A549 (cell line): ENCODE measurements at regions not wholly inside any gene's neighbourhood (a gene's known extent, or its start where the extent isn't known, plus 50 kb on each side); places are given as distances from the start of the nearest gene placed in this dataset.
A peak's percentile ranks its signal among the peaks of the same experiment; 100 is the strongest.

Source experiments
- ATAC-seq, 2 experiments: fragments of 200-7000 bp in 1 of 2; fragments of >200 bp in 1 of 2; cut with Nextera tagmentation in 1 of 2; cut with Tn5 transposase in 1 of 2; 3 replicates each; pipeline versions ENCODE4 v1.8.0 to v1.9.1; 2018 to 2020; ENCODE audit warnings: mild to moderate bottlenecking in 1 of 2, moderate library complexity in 1 of 2
- CTCF ChIA-PET: fragments of 300-600 bp; sonication (Branson Sonifier 250); formaldehyde crosslinking; extraction: SDS; loops from one replicate; lab custom pipeline; 2021; ENCODE audit warnings: antibody characterized with exemption, inconsistent platforms; lab: Yijun Ruan, JAX
- POLR2A ChIA-PET: fragments of 350-600 bp; formaldehyde crosslinking; extraction: SDS; loops from one replicate; lab custom pipeline; 2021; ENCODE audit warnings: antibody characterized with exemption, inconsistent platforms; lab: Yijun Ruan, JAX
- DNase-seq, 2 experiments: peaks; one replicate each; pipeline versions ENCODE4 v3.0.0 to v3.0.0-alpha.2; 2011 to 2016; ENCODE audit warnings: low read depth in 1 of 2, low spot score in 1 of 2
- FAIRE-seq: peaks from 2 replicates; lab custom pipeline; 2011; peaks lifted over from hg19 to GRCh38; lab: Jason Lieb, UNC
- H3K27ac ChIP-seq, 2 experiments: fragments of >200 bp; sonication (Bioruptor Twin); formaldehyde crosslinking; 3 replicates each; pipeline ENCODE4 v1.5.1; 2016 to 2017
- H3K4me1 ChIP-seq: fragments of >200 bp; sonication (Bioruptor Twin); formaldehyde crosslinking; 3 replicates; pipeline ENCODE4 v1.6.1; 2016
- H3K4me2 ChIP-seq: fragments of >200 bp; sonication (Bioruptor Twin); formaldehyde crosslinking; 3 replicates; pipeline ENCODE4 v1.6.1; 2016
- H3K4me3 ChIP-seq: fragments of >200 bp; sonication (Bioruptor Twin); formaldehyde crosslinking; 3 replicates; pipeline ENCODE4 v1.5.1; 2016
- H3K9me3 ChIP-seq: fragments of >200 bp; sonication (Bioruptor Twin); formaldehyde crosslinking; 3 replicates; pipeline ENCODE4 v1.6.1; 2016
- CHD4 ChIP-seq: fragments of 200-600 bp; sonication (generic); IDR thresholded peaks from 2 replicates; pipeline ENCODE4 v1.6.1; 2016; ENCODE audit warnings: antibody characterized with exemption, mild to moderate bottlenecking, borderline replicate concordance
- FOSB ChIP-seq: fragments of 250-450 bp; sonication (Bioruptor Pico); IDR thresholded peaks from 2 replicates; pipeline ENCODE4 v1.5.0; 2020; ENCODE audit warnings: mild to moderate bottlenecking, moderate library complexity
- GATA3 ChIP-seq: IDR thresholded peaks from 2 replicates; pipeline ENCODE4 v1.6.1; 2012; ENCODE audit warnings: borderline replicate concordance
- HEYL ChIP-seq: fragments of 250-450 bp; sonication (Bioruptor Pico); IDR thresholded peaks from 2 replicates; pipeline ENCODE4 v1.8.0; 2021; ENCODE audit warnings: mild to moderate bottlenecking, moderate library complexity
- HOXB13 ChIP-seq: fragments of 250-450 bp; sonication (Bioruptor Pico); IDR thresholded peaks from 2 replicates; pipeline ENCODE4 v1.5.0; 2020; ENCODE audit warnings: low read depth, mild to moderate bottlenecking, moderate library complexity
- HOXB5 ChIP-seq: fragments of 250-450 bp; sonication (Bioruptor Pico); IDR thresholded peaks from 2 replicates; pipeline ENCODE4 v1.5.0; 2020; ENCODE audit warnings: mild to moderate bottlenecking, moderate library complexity
- KDM1A ChIP-seq: fragments of 200-600 bp; sonication (generic); IDR thresholded peaks from 2 replicates; pipeline ENCODE4 v1.6.1; 2016; ENCODE audit warnings: low read depth, mild to moderate bottlenecking
- MAFK ChIP-seq: fragments of 450-650 bp; IDR thresholded peaks from 2 replicates; pipeline ENCODE4 v1.6.1; 2014; ENCODE audit not compliant: partially characterized antibody
- MAZ ChIP-seq: fragments of 150-350 bp; IDR thresholded peaks from 2 replicates; pipeline ENCODE4 v1.6.1; 2014; ENCODE audit warnings: antibody characterized with exemption, low read depth, low read length, borderline replicate concordance
- MYC ChIP-seq: IDR thresholded peaks from 2 replicates; pipeline ENCODE4 v1.6.1; 2012; ENCODE audit warnings: mild to moderate bottlenecking, inconsistent platforms, low read length, improper control_type of control experiment, borderline replicate concordance
- POLR2AphosphoS2 ChIP-seq: conservative IDR thresholded peaks from 2 replicates; pipeline ENCODE4 v1.6.1; 2012; ENCODE audit warnings: low read length, improper control_type of control experiment, inconsistent platforms
- RCOR1 ChIP-seq: fragments of 150-350 bp; IDR thresholded peaks from 2 replicates; pipeline ENCODE4 v1.6.1; 2014; ENCODE audit warnings: antibody characterized with exemption, low read length, low read depth
- TP53 ChIP-seq: fragments of 250-450 bp; sonication (Bioruptor Pico); IDR thresholded peaks from 2 replicates; pipeline ENCODE4 v1.5.0; 2021; ENCODE audit warnings: mild to moderate bottlenecking, moderate library complexity
- ZNF302 ChIP-seq: fragments of 250-450 bp; sonication (Bioruptor Pico); IDR thresholded peaks from 2 replicates; pipeline ENCODE4 v1.9.0; 2021; ENCODE audit warnings: inconsistent platforms, mild to moderate bottlenecking, moderate library complexity
- WGBS: methylation state at CpG from one replicate; pipeline ENCODE4 v1.1.6; 2017; ENCODE audit errors: missing lambda C conversion rate; 5-methylcytosine and 5-hydroxymethylcytosine counted together
- TF ChIP-seq, protein P1 (sequence below): fragments of >200 bp; sonication (Bioruptor Twin); formaldehyde crosslinking; IDR thresholded peaks from 3 replicates; pipeline ENCODE4 v1.6.1; 2016
- TF ChIP-seq, protein P2 (sequence below): IDR thresholded peaks from 2 replicates; pipeline ENCODE4 v1.6.1; 2012
- TF ChIP-seq, protein P3 (sequence below): IDR thresholded peaks from 2 replicates; pipeline ENCODE4 v1.6.1; 2012

DNA sequence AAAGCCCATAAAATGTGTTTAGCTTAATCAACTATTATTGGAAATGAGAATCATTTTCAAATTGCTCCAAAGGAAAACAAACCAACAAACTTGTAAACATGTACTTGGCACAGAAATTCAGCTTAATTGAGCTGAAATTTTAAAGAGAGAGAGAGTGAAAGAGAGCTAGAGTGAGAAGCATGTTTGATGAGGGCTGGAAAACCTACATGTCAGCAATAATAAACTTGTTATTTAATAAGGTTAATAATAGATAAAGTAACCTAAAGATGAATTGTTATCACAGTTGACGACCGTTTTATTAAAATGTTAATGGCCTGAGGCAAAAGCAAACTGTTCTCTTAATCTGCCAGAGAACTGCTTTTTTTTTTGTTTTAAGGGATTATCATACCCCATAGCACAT is 496.1 kb downstream of the RNF144B start:
- H3K27ac ChIP-seq: no peak overlapping the region
- ATAC-seq (no peak), FAIRE-seq (no peak), DNase-seq (no peak)
- no peak overlapping the region for H3K4me2 ChIP-seq
- WGBS: 3% methylated on average over 2 of the region's 2 CpGs
- H3K9me3 ChIP-seq: no peaks in the 10 kb centered on the region
- CTCF ChIA-PET: no interaction called here
- H3K4me1 ChIP-seq: no peaks in the 10 kb centered on the region
- TF ChIP-seq CHD4 (no peak), MAFK (peak; percentile 19)
- no peak overlapping the region for H3K4me3 ChIP-seq
- POLR2A ChIA-PET: no interaction called here

DNA sequence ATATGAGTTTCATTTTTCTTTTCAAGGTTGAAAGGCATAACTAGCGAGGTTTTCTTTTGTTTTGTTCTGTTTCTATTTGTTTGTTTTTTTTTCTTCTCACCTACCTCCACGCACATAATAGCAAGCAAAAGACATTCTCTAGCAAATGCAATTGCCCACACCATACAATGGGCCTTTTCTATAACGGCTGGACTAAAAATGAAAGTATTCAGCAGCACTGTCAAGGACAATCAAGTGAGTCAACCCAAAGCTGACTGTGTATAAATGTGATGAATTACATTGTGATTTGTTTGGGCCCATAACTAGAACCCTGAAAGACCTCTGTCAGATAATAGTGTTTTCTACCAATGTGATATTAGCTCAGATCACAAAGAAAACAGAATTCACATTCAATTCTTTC is 496.7 kb downstream of the RNF144B start:
- no peaks in the 10 kb centered on the region for H3K4me1 ChIP-seq
- ATAC-seq (no peak), FAIRE-seq (no peak), DNase-seq (no peak)
- H3K27ac ChIP-seq: no peak overlapping the region
- H3K9me3 ChIP-seq: no peaks in the 10 kb centered on the region
- no peak overlapping the region for H3K4me2 ChIP-seq
- TF ChIP-seq HOXB5 (CRISPR knock-in tag) (no peak), GATA3 (no peak), ZNF302 (no peak), HEYL (CRISPR knock-in tag) (no peak)
- CTCF ChIA-PET: no interaction called here
- WGBS: 2% methylated on average over 3 of the region's 3 CpGs
- POLR2A ChIA-PET: no interaction called here
- H3K4me3 ChIP-seq: no peak overlapping the region

DNA sequence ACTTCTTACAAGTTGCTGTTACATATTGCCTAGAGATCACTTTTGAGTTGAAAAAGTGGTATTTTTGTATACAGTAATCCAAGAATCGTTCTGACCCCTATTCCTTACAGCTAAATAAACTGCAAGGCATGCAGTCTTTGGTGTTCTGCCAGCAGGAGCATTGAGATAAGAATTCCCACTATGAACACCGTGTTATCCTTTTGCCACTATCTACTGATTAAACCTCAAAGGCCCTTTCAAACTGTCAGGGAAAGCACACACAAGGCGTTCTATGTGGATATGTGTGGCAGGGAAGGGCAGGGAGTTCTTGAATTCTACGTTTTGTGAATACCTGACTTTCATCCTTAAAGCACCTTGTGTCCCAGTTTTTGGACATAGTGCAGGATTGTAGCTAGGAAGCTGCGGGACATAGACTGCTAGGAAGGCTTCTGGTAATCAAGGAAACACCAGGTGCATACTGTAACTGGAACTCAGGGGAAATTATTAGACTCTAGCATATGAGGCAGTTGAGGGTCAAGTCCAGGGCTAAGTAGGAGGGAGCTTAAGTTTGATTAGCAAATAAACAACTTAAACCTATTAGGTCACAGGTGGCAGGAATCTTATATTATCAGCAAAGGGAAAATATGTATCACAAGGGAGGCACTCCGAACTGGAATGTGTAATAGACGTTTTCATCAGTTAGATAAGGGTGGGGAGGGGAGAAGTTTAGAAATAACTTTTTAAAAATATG is 506.6 kb downstream of the RNF144B start:
- Histone ChIP-seq H3K4me1 (no peaks in the 10 kb centered on the region), H3K27ac (no peak overlapping the region), H3K4me2 (no peak overlapping the region), H3K9me3 (no peaks in the 10 kb centered on the region), H3K4me3 (no peak overlapping the region)
- ChIA-PET CTCF (no interaction called here), POLR2A (no interaction called here)
- WGBS: 4% methylated on average over 7 of the region's 7 CpGs
- no peak for TF ChIP-seq HOXB13 (CRISPR knock-in tag)
- TF ChIP-seq MAZ: no peak
- no peak for TF ChIP-seq KDM1A
- TF ChIP-seq, protein P1, sequence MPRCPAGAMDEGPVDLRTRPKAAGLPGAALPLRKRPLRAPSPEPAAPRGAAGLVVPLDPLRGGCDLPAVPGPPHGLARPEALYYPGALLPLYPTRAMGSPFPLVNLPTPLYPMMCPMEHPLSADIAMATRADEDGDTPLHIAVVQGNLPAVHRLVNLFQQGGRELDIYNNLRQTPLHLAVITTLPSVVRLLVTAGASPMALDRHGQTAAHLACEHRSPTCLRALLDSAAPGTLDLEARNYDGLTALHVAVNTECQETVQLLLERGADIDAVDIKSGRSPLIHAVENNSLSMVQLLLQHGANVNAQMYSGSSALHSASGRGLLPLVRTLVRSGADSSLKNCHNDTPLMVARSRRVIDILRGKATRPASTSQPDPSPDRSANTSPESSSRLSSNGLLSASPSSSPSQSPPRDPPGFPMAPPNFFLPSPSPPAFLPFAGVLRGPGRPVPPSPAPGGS: no peak
- no peak for DNase-seq
- no peak for FAIRE-seq
- ATAC-seq: no peak

DNA sequence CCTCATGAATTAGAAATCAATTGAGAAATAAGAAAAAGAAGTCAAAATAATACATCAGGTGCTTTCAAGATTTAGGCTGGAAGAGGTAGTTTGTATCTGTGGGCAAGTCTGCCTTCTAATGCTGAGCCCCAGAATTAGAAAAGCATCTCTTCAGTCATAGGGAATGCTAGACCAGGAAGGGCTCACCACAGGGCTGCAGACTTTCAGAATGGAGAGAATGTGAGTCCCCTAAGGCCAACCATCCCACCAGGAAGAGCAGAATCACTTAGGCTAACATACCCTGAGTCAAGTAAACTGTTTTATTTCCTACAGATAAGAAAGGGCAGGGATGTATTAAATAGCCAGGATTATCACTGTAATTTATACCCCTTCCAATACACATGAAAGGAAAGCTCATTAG is 510.2 kb downstream of the RNF144B start:
- DNase-seq: no peak
- TF ChIP-seq, protein P2, sequence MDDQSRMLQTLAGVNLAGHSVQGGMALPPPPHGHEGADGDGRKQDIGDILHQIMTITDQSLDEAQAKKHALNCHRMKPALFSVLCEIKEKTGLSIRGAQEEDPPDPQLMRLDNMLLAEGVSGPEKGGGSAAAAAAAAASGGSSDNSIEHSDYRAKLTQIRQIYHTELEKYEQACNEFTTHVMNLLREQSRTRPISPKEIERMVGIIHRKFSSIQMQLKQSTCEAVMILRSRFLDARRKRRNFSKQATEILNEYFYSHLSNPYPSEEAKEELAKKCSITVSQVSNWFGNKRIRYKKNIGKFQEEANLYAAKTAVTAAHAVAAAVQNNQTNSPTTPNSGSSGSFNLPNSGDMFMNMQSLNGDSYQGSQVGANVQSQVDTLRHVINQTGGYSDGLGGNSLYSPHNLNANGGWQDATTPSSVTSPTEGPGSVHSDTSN: no peak
- TF ChIP-seq ZNF302: no peak
- TF ChIP-seq POLR2AphosphoS2: no peak
- TF ChIP-seq FOSB (CRISPR knock-in tag): no peak
- TF ChIP-seq TP53 (CRISPR knock-in tag): no peak
- TF ChIP-seq RCOR1: no peak
- TF ChIP-seq, protein P3, sequence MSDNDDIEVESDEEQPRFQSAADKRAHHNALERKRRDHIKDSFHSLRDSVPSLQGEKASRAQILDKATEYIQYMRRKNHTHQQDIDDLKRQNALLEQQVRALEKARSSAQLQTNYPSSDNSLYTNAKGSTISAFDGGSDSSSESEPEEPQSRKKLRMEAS: no peak
- no peak for TF ChIP-seq MYC
- TF ChIP-seq GATA3: no peak
- H3K27ac ChIP-seq: no peak overlapping the region
- no peak for FAIRE-seq
- no peak overlapping the region for H3K4me2 ChIP-seq
- no peak overlapping the region for H3K4me3 ChIP-seq
- CTCF ChIA-PET: no interaction called here
- POLR2A ChIA-PET: no interaction called here
- no peaks in the 10 kb centered on the region for H3K4me1 ChIP-seq
- no peak for ATAC-seq
- H3K9me3 ChIP-seq: no peaks in the 10 kb centered on the region
